ENCODE measurements at regions not wholly inside any gene's neighbourhood (a gene's known extent, or its start where the extent isn't known, plus 50 kb on each side); places are given as distances from the start of the nearest gene placed in this dataset.
"Not testable (repeated sequence)": the region's sequence is repeated elsewhere in the genome, so short reads cannot be mapped to it uniquely, and the experiment has no call there.

DNA sequence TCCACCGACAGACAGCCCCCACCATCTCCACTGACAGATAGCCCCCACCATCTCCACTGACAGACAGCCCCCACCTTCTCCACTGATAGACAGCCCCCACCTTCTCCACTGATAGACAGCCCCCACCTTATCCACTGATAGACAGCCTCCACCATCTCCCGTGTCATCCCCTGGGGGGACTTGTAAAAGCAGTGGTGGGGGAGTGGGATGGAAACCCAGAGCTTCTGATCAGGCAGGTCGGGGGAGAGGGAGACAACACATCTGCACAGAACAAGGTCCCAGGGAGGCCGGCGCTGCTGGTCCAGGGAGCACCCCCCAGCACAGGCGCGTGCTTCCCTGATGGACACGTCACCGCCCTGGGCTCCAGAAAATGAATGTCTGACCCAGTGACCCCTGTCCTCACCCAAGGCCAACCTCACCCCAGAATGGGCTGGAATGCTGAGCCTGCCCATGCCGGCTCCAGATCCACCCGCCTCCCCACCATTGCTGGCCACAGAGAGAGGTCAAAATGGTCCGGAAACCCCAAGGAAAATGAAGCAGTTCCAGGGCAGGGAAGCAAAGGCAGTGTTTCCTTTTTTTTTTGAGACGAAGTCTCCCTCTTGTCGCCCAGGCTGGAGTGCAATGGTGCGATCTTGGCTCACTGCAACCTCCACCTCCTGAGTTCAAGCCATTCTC, 91.6 kb upstream of the METTL9 start:
- TF ChIP-seq, protein P1, sequence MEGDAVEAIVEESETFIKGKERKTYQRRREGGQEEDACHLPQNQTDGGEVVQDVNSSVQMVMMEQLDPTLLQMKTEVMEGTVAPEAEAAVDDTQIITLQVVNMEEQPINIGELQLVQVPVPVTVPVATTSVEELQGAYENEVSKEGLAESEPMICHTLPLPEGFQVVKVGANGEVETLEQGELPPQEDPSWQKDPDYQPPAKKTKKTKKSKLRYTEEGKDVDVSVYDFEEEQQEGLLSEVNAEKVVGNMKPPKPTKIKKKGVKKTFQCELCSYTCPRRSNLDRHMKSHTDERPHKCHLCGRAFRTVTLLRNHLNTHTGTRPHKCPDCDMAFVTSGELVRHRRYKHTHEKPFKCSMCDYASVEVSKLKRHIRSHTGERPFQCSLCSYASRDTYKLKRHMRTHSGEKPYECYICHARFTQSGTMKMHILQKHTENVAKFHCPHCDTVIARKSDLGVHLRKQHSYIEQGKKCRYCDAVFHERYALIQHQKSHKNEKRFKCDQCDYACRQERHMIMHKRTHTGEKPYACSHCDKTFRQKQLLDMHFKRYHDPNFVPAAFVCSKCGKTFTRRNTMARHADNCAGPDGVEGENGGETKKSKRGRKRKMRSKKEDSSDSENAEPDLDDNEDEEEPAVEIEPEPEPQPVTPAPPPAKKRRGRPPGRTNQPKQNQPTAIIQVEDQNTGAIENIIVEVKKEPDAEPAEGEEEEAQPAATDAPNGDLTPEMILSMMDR (IDR thresholded peaks at IDR 0.05), result not testable (repeated sequence)
- not testable (repeated sequence) for TF ChIP-seq POLR2A (IDR thresholded peaks at IDR 0.05)
